ENCODE measurements at regions not wholly inside any gene's neighbourhood (a gene's known extent, or its start where the extent isn't known, plus 50 kb on each side); places are given as distances from the start of the nearest gene placed in this dataset.

- intact Hi-C loops (cut with micrococcal nuclease; ENCODE audit: unreplicated experiment) (no loop called here), in situ Hi-C loops (cut with HindIII; ENCODE audit: low pct_unique_long_range_greater_than_20kb, low sequenced_read_pairs) (no loop called here)
- Histone ChIP-seq H3K9me3 (ENCODE audit: control insufficient read depth, insufficient read depth, low read depth, low read length) (no peaks in the 10 kb centered on the region; the same call in 1 of the 2 replicates), H3K4me1 (ENCODE audit: control insufficient read depth, insufficient read depth, low read length) (no peaks in the 10 kb centered on the region), H3K27me3 (ENCODE audit: control insufficient read depth, insufficient read depth, low read length) (no peaks in the 10 kb centered on the region), H3K4me3 (ENCODE audit: low read depth in 2 of 2, low read length in 2 of 2) (no peak overlapping the region), H3K36me3 (ENCODE audit: control insufficient read depth, insufficient read depth, low read length) (no peaks in the 10 kb centered on the region), H3K27ac (ENCODE audit: low read length) (no peak overlapping the region)
- BruUV-seq (replicated peaks) = no TSS peak
- DNase-seq (ENCODE audit: low read depth, low spot score) (no peak), ATAC-seq (no peak)
- no peak for TF ChIP-seq TCF7L2 (IDR thresholded peaks at IDR 0.05; ENCODE audit: low read depth, low read length)
- ChIA-PET CTCF (no interaction called here), POLR2A (no interaction called here)
Observed at GRCh38 chr6:115706324-115706723, 354.4 kb downstream of the FRK start.

GRCh38 chr6:115704028-115704427, 356.7 kb downstream of the FRK start:
- no TSS peak for BruUV-seq (replicated peaks)
- TF ChIP-seq TCF7L2 (IDR thresholded peaks at IDR 0.05; ENCODE audit: low read depth, low read length) (no peak), CTCF (IDR thresholded peaks at IDR 0.05) (no peak)
- Histone ChIP-seq H3K36me3 (ENCODE audit: control insufficient read depth, insufficient read depth, low read length) (no peaks in the 10 kb centered on the region), H3K4me1 (ENCODE audit: control insufficient read depth, insufficient read depth, low read length) (no peaks in the 10 kb centered on the region), H3K27me3 (ENCODE audit: control insufficient read depth, insufficient read depth, low read length) (no peaks in the 10 kb centered on the region), H3K27ac (ENCODE audit: low read length) (no peak overlapping the region), H3K4me3 (ENCODE audit: low read depth in 2 of 2, low read length in 2 of 2) (no peak overlapping the region), H3K9me3 (ENCODE audit: control insufficient read depth, insufficient read depth, low read depth, low read length) (no peaks in the 10 kb centered on the region; the same call in 1 of the 2 replicates)
- ChIA-PET POLR2A (no interaction called here), CTCF (no interaction called here)
- in situ Hi-C loops (cut with HindIII; ENCODE audit: low pct_unique_long_range_greater_than_20kb, low sequenced_read_pairs) = no loop called here
- intact Hi-C loops (cut with micrococcal nuclease; ENCODE audit: unreplicated experiment) = no loop called here
- no peak for DNase-seq (ENCODE audit: low read depth, low spot score)
- ATAC-seq = no peak

- H3K9me3 ChIP-seq (ENCODE audit: control insufficient read depth, insufficient read depth, low read depth, low read length) = no peaks in the 10 kb centered on the region
- intact Hi-C loops (cut with micrococcal nuclease; ENCODE audit: unreplicated experiment) = no loop called here
- in situ Hi-C loops (cut with HindIII; ENCODE audit: low pct_unique_long_range_greater_than_20kb, low sequenced_read_pairs) = no loop called here
- ATAC-seq (no peak), DNase-seq (ENCODE audit: low read depth, low spot score) (no peak)
- TF ChIP-seq TCF7L2 (IDR thresholded peaks at IDR 0.05; ENCODE audit: low read depth, low read length) (no peak), POLR2AphosphoS5 (IDR thresholded peaks at IDR 0.05; ENCODE audit: low read depth, low read length) (no peak), REST (IDR thresholded peaks at IDR 0.05; ENCODE audit: insufficient read depth in 1 of 2, low read depth in 2 of 2, low read length in 1 of 2) (no peak), CTCF (IDR thresholded peaks at IDR 0.05) (no peak), SIN3A (IDR thresholded peaks at IDR 0.05; ENCODE audit: borderline replicate concordance, insufficient read depth, low read depth, low read length) (no peak)
- no TSS peak for BruUV-seq (replicated peaks)
- CTCF ChIA-PET = no interaction called here
- H3K27ac ChIP-seq (ENCODE audit: low read length) = no peak overlapping the region
- no peaks in the 10 kb centered on the region for H3K27me3 ChIP-seq (ENCODE audit: control insufficient read depth, insufficient read depth, low read length)
- no peaks in the 10 kb centered on the region for H3K36me3 ChIP-seq (ENCODE audit: control insufficient read depth, insufficient read depth, low read length)
- POLR2A ChIA-PET = no interaction called here
- H3K4me3 ChIP-seq (ENCODE audit: low read depth in 2 of 2, low read length in 2 of 2) = no peak overlapping the region
- H3K4me1 ChIP-seq (ENCODE audit: control insufficient read depth, insufficient read depth, low read length) = no peaks in the 10 kb centered on the region
Observed at GRCh38 chr6:115691433-115691832, 369.3 kb downstream of the FRK start.
